HG03354 (cell line): ENCODE measurements at regions not wholly inside any gene's neighbourhood (a gene's known extent, or its start where the extent isn't known, plus 50 kb on each side); places are given as distances from the start of the nearest gene placed in this dataset.

Source experiments
- ATAC-seq: cut with Tn5 transposase; IDR thresholded peaks from one replicate; pipeline ENCODE4 v1.9.1; 2021; ENCODE audit warnings: mild to moderate bottlenecking; ENCODE audit not compliant: unreplicated experiment, poor library complexity, severe bottlenecking

DNA sequence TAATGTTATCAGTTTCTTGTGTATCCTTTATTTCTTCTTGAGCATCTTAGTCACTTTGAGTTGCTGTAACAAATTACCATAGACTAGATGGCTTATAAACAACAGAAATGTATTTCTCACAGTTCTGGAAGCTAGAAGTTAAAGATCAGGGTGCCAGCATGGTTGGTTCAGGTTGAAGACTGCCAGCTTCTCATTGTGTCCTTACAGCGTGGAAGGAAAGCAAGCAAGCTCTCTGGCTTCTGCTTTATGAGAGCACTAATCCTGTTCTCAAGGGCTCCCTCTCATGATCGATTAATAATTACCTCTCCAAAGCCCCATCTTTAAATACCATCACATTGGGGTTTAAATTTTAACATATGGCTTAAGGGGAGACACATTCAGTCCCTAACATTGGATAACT lies 497.2 kb downstream of the RAPGEF2 start:
- no peak for ATAC-seq

DNA sequence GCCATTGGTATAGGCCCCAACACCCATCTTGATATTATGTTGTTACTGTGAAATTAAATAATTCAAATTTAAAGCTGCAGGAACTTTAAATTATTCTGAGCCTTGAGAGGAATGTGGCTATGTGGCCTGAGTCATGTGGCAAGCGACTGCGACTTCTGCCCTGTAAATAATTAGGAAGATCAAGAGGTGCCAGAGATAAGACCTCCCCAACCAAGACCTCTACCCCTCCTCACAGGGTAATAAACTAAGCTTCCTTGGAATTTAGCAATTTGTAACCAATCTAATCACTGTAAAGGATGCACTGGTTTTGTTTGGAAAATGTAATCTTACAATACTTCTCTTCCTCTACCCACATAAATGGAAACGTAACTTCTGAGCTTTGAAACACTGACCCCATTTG lies 501.9 kb downstream of the RAPGEF2 start:
- no peak for ATAC-seq

DNA sequence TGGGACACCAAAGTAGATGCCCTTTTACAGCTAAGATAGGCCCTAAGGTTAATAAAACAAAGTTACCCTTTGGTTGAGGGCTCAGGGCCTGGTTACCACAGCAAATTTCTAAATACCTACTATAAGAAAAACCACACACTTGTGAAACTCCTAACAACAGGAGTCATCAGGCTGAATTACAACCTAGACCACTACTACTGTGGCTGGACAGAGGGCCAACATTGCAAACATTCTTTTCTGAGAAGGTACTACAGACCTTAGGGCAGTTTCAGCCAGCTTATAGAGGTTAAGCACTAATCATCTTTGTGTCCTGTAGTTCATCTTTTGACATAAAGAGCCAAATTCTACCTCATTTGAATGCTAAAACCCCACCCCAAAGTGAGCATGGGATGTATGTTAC lies 504.0 kb downstream of the RAPGEF2 start:
- ATAC-seq, result no peak

DNA sequence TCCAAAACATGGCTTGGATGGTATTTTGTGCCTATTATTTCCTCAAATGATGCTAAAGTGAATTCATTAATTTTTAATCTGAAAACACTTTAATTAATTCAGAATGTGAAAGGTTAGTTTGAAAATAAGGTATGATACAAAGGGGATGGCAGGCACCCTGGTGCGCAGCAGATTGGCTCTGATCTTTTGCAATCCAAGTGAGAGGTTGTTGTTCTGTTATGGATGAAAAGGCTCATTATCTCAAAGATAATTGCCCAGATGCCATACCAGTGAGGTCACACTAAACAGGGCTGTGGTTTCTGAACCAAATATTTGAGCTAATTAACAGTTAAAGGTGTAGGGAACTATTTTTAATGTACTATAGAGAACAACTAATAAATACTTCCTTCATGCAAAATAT lies 504.9 kb downstream of the RAPGEF2 start:
- ATAC-seq, result no peak

DNA sequence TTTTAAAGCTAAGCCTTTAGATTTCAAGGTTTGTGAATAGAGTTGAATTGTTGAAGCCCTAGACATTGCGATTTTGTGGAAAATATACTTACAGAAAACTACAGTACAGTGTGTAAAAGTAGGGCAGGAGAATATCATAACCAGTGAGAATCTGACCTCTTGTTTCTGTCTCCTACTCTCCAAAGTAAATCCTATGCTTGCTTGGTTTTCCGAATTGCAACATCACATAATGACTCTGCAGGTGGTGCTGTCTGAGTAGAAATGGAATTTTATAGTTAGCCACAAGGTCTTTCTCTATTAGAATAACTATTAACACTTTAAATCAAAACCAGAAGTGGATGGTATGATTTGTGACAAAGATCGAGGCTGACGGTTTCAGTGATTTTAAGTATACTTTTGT lies 505.6 kb downstream of the RAPGEF2 start:
- no peak for ATAC-seq

DNA sequence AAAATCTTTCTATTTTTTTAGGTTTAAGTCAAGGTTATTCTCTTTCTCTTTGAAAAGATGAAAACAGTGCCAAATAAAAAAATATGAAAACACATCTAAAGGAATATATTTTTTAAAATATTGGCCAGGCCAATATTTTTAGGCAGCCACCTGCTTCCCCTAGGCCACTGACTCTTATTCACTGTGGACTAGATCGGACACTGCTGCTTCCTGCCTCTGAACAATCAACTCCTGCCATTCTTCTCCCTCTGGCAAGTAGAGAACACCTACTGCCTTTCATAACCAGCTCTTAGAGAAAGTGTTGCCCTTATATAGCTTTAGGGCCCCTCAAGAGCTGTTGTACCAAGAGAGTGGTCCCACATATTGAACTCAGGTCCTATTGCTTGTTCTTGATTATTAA lies 529.2 kb downstream of the RAPGEF2 start:
- ATAC-seq, result no peak

DNA sequence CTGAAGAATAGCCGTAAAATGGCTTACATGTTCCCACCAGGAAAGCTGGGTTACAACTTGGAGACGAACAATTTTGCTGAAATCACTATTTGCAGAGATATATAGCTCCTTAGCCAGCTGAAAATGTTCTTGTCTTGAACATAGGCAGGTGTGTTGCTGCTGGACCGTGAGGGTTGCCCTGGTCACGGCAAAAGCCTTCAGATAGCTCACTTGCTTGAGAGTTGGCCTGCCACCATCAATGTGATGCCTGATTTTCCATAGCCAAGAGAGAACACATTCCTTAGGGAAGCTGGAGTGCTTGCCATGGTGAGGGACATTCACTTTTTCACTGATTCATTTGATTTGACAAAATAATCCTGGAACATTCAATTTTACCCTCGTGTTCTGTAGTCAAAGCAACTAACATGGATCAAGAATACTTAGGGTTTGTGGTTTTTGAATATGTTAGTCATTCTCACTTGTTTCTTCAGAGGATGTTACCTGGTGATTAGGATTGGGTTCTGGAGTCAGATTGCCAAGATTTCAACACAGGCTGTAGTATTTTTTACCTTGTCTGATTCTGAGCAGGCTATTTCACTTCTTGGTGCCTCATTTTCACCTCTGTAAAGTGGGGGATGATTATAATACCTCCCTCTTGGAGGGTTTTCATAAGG lies 536.9 kb downstream of the RAPGEF2 start:
- ATAC-seq, result no peak

DNA sequence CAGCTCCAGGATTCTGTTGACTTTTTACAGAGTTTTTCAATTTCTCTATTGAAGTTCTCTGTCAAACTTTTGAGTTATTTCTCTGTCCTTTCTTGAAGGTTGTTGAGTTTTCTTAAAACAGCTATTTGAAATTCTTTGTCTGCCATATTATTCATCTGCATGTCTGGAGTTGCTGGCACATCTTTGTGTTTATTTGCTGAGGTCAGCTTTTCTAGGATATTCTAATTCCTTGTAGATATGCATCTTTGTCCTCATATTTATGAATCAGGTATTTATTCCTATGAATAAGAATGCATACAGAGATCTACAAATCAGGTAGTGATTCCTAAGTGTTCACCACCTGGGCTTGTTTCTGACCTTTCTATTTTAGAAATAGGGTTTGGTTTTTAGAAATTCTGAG lies 546.4 kb downstream of the RAPGEF2 start:
- no peak for ATAC-seq

DNA sequence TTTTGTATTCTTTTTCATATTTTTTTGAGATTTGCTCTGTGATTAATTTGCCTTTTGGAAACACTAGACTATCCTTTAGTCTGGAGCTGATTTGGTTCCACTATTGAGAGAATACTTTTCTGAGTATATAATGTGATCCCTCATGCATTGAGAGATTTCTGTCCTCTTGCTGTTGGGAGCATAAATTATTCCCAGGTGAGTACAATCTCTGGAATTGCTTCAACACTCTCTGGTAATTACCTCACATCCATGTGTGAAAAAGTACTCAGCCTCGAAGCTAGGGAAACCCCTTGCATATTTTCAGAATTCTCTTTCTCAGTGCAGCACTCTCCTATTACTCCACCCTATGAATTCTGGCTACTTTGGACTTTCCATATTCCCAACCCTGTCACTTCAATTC lies 550.0 kb downstream of the RAPGEF2 start:
- ATAC-seq, result no peak

DNA sequence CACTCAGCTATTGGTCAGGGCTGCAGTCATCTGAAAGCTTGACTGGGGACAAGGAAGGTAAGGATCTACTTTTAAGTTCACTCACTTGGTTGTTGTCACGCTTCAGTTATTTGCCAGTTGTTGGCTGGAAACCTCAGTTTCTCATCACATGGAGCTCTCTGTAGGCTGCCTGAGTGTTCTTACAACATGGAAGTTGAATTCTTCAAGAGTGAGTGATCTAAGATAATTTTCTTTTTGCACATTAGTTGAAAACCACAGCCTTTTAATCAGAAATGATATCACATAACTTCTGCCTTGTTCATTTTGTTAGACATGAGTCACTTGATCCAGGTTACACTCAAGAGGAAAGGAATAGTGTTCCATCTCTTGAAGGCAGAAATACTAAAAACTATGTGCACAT lies 552.7 kb downstream of the RAPGEF2 start:
- no peak for ATAC-seq

DNA sequence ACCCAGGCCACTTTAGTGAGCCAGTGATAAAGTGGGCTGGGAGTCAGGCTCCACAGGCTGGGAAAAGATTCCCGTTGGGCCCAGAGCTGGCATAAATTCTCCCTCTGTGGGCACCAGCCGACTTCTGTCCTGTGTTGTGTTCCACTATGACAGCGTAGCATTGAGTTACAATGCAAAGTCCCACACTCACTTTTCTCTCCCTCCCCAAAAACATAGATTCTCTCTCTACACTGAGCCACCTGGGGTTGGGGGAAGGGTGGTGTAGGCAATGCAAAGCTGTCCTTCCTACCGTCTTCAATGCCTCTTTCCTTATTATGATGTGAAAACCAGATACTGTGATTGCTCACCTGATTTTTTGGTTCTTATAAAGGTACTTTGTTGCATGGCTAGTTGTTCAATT lies 566.2 kb downstream of the RAPGEF2 start:
- no peak for ATAC-seq

DNA sequence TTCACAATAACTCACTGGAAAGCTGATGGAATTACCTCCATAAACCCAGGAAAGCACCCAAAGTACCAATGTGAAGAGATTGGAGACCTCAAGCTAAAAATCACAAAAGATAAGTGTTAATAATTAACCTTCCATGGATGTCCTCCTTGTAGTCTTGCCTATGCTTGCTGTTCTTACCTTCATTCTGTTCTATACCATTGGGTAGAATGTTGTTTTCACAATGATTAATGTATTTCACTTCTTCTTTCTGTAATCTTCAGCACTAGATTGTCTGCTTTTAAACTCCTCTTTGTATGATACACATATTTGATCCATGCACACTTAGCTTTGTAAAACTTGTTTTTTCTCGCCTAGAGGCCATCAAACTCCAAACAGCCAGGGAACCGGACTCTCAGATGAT lies 570.3 kb downstream of the RAPGEF2 start:
- no peak for ATAC-seq

DNA sequence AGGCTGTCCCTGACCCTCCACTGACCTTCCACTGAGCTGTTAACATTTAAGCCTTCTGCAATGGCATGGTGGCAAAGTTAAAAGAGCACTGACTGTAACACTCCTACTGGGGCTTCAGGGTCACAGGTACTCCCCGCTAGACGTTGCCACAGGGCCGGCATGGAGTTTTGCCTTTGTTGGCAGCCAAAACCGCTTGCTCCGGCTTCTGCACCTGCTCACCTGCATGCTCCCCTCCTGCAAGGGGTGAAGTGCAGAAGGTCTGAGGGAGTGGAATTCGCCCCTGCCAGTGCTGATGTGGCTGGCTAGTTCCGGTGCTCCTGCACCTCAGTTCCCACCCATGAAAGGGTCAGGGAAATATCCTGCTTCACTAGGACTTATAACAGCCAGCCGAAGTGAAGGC lies 571.4 kb downstream of the RAPGEF2 start:
- ATAC-seq, result no peak

DNA sequence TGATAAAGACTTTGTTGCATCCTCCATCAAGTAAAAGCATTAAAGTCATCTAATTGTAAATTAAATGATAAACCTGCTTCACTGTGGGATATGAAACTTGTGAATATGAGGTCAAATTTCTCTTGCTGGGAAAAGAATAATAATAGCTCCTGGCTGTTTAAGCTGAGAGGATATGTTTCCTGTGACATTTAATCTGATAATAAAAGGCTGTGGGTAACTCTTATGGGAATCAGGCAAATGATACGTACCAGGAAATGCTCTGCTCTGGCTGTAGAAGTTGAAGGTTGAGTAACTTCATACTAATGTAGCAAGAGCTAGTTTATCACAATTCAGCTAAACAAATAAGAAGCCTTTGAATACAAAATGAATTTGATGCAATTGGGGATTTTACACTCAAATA lies 574.6 kb downstream of the RAPGEF2 start:
- no peak for ATAC-seq

DNA sequence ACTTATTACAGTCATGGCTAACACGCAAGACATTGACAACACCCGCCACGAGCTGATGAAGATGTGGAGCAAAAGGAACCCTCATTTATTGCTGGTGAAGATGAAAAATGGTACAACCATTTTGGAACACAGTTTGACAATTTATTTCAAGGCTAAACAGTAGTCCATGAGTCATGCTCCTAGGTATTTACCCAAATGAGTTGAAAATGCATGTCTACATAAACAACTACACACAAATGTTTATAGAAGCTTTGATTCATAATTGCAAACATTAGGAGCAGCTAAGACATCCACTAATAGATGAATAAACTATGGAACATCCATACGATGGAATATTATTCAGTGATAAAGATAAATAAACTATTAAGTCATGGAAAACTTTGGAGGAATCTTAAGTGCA lies 580.1 kb downstream of the RAPGEF2 start:
- ATAC-seq, result no peak

DNA sequence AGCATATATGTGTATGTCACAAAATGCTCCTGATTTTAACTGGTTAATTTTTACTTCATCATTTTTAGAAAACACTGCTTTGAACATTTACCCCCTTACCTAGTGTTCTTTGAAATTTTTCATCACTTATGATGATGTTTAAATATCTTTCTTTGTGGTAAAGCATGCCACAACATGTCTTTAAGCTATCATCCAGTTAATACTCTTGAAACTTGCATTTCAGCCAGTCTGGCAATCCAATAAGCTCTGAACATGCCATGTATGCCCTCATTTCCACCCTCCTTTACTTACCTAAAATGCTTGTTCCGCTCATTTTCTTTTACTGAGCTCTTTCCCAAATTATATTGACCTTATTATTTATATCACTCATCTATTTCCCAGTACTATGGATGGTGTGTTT lies 581.2 kb downstream of the RAPGEF2 start:
- no peak for ATAC-seq

DNA sequence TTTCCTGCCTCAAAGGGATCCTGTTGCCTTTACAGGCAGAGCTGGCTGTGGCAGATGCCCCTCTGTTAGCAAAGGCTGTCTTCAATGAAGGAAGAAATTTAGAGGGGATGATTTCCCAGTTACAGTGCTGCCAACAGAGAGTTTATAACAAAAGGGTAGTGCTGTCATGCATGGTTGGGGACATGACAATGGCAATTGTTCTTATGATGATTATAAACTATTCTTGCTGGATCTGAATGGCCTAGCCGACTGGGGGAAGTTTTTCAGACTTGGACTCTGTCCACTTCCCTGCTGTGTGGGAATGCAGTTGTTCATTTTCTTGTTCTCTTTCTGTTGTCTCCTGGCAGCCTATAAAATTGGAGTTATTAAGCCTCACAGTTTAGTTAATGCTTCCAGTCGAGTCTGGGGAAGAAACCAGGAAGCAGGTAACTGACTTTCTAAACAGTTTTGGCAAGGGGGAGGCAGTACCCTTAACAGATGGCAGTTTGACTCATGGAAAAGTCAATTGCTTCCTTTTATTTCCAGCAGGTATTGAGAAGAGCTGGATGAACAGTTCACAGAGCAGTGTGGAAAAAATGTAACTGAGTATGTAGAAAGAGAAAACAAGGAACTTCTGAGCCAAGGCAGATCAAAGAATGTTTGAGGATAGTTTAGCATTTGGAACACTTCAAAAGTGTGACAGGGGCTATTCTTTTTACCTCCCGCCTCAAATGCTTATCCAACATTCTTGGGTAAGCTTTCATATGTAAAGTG lies 582.6 kb downstream of the RAPGEF2 start:
- ATAC-seq, result no peak

DNA sequence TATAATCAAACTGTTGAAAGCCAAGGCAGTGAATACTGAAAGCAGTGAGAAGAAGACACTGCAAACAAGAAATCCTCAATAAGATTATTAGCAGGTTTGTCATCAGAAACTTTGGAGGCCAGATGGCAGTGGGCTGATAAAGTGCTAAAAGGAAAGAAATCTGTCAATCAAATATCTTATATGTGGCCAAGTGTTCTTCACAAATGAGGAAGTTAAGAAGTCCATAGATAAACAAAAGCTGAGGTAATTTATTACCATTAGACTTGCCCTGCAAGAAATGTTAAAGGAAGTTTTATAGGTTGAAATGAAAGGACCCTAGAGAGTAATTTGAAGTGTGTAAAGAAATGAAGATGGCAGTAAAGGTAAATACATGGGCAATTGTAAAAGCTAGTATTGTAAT lies 586.6 kb downstream of the RAPGEF2 start:
- ATAC-seq, result no peak

DNA sequence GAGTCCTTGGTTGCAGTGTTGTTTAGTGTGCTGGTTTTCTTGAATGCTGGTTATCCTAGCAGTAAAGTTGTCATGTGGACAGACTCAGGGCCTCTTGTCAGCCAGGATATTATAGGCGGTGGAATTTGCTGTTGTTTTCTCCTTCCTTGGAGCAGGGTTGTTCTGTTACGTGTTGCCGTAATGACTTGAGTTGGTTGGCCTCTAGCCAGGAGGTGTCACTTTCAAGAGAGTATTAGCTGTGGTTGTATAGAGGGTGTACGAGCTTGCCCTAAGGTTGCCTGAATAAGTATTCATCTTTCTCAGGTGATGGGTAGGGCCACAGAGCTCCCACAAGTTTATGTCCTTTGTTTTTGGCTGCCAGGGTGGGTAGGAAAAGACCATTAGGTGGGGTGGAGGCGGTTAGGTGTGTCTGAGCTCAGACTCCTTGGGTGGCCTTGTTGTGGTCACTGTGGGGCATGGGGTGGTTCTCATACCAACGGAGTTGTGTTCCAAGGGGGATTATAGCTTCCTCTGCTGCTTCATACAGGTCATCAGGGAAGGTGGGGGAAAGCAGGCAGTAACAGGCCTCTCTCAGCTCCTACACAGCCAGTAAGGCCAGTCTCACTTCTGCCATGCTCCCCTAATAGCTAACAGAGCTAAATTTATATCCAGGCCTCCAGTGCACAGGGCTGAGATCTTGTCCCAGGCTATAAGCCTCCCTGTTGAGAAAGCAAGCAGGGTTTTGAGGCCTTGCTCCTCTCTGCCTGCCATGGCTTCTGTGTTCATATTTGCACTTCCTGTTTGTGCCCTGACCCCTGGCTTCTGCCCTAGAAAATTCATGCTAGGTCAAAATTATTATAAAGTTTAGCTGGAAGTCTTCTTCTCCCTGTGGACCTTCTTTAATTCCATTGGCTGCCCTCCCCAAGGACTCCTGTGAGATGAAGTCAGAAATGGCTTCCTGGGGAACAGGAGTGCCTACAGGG lies 594.7 kb downstream of the RAPGEF2 start:
- no peak for ATAC-seq

DNA sequence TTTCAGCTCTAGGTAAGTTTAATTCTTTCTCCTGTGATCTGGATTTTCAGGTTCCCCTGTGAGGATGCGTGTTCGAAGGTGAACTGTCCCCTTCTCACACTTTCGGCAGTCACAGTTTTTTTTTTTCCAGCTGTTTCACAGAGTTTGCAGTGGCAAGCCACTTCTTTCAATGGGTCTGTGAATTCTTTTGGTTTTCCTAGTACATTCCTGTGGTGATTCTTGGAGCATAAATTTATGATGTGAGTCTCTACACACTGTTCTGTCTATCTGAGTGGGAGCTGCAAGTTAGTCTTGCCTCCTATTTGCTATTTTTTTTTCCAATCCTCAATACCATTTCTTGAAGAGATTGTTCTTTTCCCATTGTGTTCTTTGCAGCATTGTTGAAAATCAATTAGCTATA lies 595.5 kb downstream of the RAPGEF2 start:
- ATAC-seq, result no peak

DNA sequence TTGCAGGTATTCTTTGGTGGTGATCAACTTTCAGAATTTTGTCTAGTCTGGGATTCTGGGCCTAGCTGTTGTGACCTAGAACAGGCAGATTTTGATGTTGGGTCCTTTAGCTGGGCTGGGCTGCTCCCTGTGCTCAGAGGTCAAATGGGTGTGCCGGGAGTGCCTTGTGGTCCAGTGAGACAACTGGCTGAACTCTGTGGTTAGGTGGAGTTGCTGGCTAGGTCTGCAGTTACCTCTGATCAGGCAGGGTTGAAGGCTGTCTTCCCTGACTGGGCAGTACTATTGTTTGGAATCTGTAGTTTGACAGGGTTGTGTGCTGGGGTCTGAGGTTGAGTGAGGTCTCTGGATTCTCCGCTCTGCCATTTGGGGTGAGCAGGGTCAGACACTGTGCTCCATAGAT lies 599.3 kb downstream of the RAPGEF2 start:
- no peak for ATAC-seq
